ENCODE measurements at regions not wholly inside any gene's neighbourhood (a gene's known extent, or its start where the extent isn't known, plus 50 kb on each side); places are given as distances from the start of the nearest gene placed in this dataset.

DNA sequence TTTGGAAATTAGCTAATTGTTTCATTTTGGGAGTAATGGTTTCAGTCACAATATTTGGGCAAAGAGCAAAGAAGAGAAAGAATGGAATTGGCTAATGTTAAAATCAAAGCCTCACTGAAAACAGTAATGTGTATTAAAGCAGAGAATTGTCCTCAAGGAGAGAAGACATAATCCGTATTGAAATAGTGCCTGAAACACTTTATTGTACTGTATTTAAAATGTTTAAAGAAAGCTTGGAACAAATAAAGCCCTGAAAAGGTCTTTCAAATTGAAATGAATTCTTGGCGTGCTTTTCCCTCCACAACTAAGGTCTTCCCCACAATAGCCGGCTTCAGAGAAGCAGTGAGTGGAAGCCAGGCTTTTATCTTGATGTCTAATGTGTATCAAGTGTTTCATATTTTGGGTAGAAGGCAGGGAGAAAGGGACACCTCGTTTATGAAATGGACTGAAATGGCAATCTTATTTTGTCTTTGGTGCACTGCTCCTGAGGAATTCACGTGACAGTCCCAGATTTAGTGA is 212.9 kb upstream of the CRY1 start:
- DNase-seq (no peak), ATAC-seq (no peak)
- H3K9me3 ChIP-seq (ENCODE audit: control insufficient read depth, low read length), result no peaks in the 10 kb centered on the region
- no peak overlapping the region for H3K27ac ChIP-seq (ENCODE audit: low read length)
- intact Hi-C loops (cut with DNase I), result no loop called here
- no peaks in the 10 kb centered on the region for H3K4me1 ChIP-seq (ENCODE audit: control insufficient read depth, insufficient read depth, low read length)
- WGBS, result 31% methylated on average over 5 of the region's 5 CpGs
- H3K4me3 ChIP-seq (ENCODE audit: low read length), result no peak overlapping the region
- no peaks in the 10 kb centered on the region for H3K27me3 ChIP-seq (ENCODE audit: control insufficient read depth, insufficient read depth)

DNA sequence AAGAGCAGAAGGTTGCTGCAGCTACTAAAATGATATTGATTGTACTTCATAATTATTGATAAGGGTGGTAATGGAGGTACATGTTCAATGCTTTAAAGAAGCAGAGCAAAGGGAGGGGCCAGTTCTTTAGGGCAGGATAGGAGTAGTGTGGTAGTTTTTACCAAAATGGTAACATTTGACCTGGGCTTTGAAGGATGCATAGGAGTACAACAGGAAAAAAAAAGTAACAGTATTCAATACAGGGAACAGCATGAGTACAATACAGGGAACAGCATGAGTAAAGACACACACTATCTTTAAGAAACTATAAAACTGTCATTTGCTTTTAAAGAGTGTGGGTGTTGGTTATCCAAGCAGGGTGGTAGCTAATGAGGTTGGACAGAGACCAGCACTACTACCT is 215.0 kb upstream of the CRY1 start:
- no peak for DNase-seq
- H3K4me1 ChIP-seq (ENCODE audit: control insufficient read depth, insufficient read depth, low read length), result no peaks in the 10 kb centered on the region
- intact Hi-C loops (cut with DNase I), result no loop called here
- ATAC-seq, result no peak
- no peaks in the 10 kb centered on the region for H3K27me3 ChIP-seq (ENCODE audit: control insufficient read depth, insufficient read depth)
- H3K9me3 ChIP-seq (ENCODE audit: control insufficient read depth, low read length), result no peaks in the 10 kb centered on the region
- H3K4me3 ChIP-seq (ENCODE audit: low read length), result no peak overlapping the region
- H3K27ac ChIP-seq (ENCODE audit: low read length), result no peak overlapping the region

DNA sequence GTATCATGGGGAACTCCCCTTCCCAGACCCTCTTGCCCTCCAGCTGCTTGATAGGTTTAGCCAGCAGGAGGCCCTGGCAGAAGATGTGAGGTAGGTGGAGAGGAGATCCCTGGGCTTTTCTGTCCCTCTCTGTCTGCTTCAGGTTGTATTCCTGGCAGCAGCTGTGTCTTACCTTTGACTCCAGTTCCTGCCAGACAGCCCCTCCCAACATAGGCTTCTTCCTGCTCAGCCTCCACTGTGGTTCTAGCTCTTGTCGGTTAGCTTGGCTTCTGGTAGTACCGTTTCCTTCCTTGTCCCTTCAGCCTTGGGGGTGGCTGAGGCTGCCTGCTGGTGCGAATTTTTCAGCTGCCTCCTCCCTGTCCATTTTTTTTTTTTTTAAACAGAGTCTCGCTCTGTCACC is 215.7 kb upstream of the CRY1 start:
- Histone ChIP-seq H3K4me3 (ENCODE audit: low read length) (no peak overlapping the region), H3K27me3 (ENCODE audit: control insufficient read depth, insufficient read depth) (no peaks in the 10 kb centered on the region), H3K4me1 (ENCODE audit: control insufficient read depth, insufficient read depth, low read length) (no peaks in the 10 kb centered on the region), H3K27ac (ENCODE audit: low read length) (no peak overlapping the region), H3K9me3 (ENCODE audit: control insufficient read depth, low read length) (no peaks in the 10 kb centered on the region)
- 64% methylated on average over 4 of the region's 4 CpGs for WGBS
- no peak for DNase-seq
- intact Hi-C loops (cut with DNase I), result no loop called here
- no peak for ATAC-seq

DNA sequence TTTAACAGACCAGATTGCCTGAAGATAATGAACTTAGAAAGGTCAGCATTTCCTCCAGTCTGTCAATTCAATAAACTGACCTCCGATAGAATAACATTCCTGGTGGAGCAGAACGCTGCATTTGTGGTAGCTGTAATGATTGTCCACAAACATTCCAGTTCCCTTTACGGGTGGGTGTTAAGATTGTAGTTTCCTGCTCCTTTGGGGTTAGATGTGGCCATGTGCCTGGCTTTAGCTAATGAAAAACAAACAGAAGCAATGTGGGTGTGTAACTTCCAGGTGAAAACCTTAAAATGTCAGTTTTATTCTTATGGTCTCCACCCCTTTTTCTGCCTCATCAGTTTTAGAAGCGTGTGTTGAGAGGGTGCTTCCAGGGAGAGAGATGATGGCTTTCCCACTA is 217.3 kb upstream of the CRY1 start:
- intact Hi-C loops (cut with DNase I), result no loop called here
- WGBS, result 53% methylated on average over 4 of the region's 4 CpGs
- Histone ChIP-seq H3K27ac (ENCODE audit: low read length) (no peak overlapping the region), H3K9me3 (ENCODE audit: control insufficient read depth, low read length) (no peaks in the 10 kb centered on the region), H3K27me3 (ENCODE audit: control insufficient read depth, insufficient read depth) (no peaks in the 10 kb centered on the region), H3K4me3 (ENCODE audit: low read length) (no peak overlapping the region), H3K4me1 (ENCODE audit: control insufficient read depth, insufficient read depth, low read length) (no peaks in the 10 kb centered on the region)
- DNase-seq (no peak), ATAC-seq (no peak)

DNA sequence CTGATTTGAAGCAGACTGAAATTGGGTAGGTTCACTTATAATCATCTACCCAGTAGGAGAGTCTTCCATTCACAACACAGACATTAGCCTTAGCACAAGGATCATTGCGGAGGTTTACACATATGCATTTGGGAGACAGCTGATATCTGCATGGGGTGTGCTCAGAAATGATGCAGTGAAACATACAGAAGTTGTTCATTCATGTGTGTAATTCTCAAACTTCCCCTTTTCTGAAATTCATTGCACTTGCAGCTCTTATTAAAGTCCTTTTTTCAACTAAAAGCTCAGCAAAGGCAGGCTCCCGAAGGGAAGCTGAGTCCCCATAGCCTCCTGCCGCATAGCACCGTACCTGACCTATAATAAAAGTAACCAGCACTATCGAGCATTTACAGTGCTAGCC is 218.3 kb upstream of the CRY1 start:
- H3K4me1 ChIP-seq (ENCODE audit: control insufficient read depth, insufficient read depth, low read length), result no peaks in the 10 kb centered on the region
- no peaks in the 10 kb centered on the region for H3K9me3 ChIP-seq (ENCODE audit: control insufficient read depth, low read length)
- H3K4me3 ChIP-seq (ENCODE audit: low read length), result no peak overlapping the region
- ATAC-seq, result no peak
- WGBS, result 77% methylated on average over 5 of the region's 5 CpGs
- H3K27me3 ChIP-seq (ENCODE audit: control insufficient read depth, insufficient read depth), result no peaks in the 10 kb centered on the region
- no peak for DNase-seq
- intact Hi-C loops (cut with DNase I), result no loop called here
- H3K27ac ChIP-seq (ENCODE audit: low read length), result no peak overlapping the region

DNA sequence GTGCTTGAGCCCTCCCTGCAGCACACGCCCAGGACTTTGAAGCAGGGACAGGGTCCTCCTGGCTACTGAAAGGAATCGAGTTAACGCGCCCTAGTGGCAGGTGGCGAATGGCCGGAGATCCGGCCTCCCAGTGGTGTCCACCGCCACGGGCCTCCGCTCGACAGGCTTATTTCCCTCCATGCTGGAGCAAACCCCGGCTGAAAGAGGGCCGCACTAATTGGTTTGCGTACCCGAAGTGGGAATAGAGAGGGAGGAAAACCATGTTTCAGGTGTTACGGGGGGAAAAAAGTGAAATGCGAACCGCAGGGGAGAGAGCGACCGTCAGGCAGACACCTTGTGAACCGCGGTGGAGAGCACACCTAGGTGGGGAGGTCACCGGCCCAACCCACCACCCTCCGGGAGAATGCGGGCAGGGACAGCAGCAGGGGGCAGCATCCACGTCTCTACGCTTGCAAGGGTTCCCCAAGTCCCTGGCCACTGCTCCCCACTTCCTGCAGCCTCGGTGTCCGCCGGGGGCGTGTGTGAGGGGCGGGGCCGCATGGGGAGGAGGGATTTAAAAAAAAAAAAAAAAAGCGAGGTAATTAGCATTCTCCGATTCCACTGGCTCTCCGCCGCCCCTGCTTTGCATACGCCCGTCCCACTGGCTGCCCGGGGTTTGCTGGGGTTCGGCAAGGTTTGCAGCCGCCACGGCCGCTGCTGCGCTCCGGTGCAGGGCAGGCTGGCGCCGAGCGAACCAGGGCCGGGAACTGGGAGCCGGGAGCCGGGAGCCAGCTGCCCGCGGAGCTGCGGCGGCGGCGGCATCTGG is 224.6 kb upstream of the CRY1 start:
- Histone ChIP-seq H3K27me3 (ENCODE audit: control insufficient read depth, insufficient read depth) (no peaks in the 10 kb centered on the region), H3K9me3 (ENCODE audit: control insufficient read depth, low read length) (no peaks in the 10 kb centered on the region), H3K4me1 (ENCODE audit: control insufficient read depth, insufficient read depth, low read length) (peaks cover 2% of the 10 kb centered on the region), H3K4me3 (ENCODE audit: low read length) (peak overlapping the region; percentile 59), H3K27ac (ENCODE audit: low read length) (no peak overlapping the region)
- WGBS, result 2% methylated on average over 58 of the region's 58 CpGs
- intact Hi-C loops (cut with DNase I), result no loop called here
- DNase-seq (peak; percentile 79 to 90 (median 90)), ATAC-seq (peak; percentile 88 to 93)

DNA sequence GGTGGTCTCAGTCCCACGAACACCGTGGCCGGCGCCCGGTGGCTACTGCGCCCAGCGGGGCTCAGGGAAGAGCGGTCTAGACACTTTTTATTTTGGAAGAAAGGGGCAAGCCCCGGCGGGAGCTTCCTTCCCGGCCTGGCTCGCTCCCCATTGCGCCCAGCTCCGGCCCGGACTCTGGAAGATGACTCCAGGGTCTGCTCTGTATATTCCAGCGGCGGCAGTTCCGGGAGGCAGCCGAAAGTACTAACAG is 225.1 kb upstream of the CRY1 start:
- peak in 1 of 2 donors; percentile 8 for ATAC-seq
- Histone ChIP-seq H3K27ac (ENCODE audit: low read length) (no peak overlapping the region), H3K9me3 (ENCODE audit: control insufficient read depth, low read length) (no peaks in the 10 kb centered on the region), H3K4me3 (ENCODE audit: low read length) (peak overlapping the region; percentile 59), H3K4me1 (ENCODE audit: control insufficient read depth, insufficient read depth, low read length) (peaks cover 2% of the 10 kb centered on the region), H3K27me3 (ENCODE audit: control insufficient read depth, insufficient read depth) (no peaks in the 10 kb centered on the region)
- no peak for DNase-seq
- WGBS, result under 1% methylated on average over 19 of the region's 19 CpGs
- intact Hi-C loops (cut with DNase I), result no loop called here

DNA sequence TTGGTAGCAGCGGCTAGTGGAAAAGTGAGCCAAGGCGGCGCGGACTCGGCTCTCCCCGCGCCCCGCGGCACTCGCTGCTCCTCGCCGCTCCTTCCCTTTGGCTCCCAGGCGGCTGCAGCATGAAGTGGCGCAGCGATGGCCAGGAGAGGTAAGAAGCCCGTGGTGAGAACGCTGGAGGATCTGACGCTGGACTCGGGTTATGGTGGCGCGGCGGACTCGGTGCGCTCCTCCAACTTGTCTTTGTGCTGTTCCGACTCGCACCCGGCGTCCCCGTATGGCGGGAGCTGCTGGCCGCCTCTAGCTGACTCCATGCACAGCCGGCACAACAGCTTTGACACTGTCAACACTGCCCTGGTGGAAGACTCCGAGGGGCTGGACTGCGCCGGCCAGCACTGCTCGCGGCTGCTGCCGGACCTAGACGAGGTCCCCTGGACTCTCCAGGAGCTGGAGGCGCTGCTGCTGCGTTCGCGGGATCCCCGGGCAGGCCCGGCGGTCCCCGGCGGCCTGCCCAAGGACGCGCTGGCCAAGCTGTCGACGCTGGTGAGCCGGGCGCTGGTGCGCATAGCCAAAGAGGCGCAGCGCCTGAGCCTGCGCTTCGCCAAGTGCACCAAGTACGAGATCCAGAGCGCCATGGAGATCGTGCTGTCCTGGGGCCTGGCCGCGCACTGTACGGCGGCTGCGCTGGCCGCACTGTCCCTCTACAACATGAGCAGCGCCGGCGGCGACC is 225.6 kb upstream of the CRY1 start:
- WGBS, result under 1% methylated on average over 72 of the region's 72 CpGs
- peak in 1 of 3 donors; percentile 50 for DNase-seq
- intact Hi-C loops (cut with DNase I), result no loop called here
- H3K27ac ChIP-seq (ENCODE audit: low read length), result no peak overlapping the region
- no peaks in the 10 kb centered on the region for H3K27me3 ChIP-seq (ENCODE audit: control insufficient read depth, insufficient read depth)
- H3K4me1 ChIP-seq (ENCODE audit: control insufficient read depth, insufficient read depth, low read length), result peaks cover 2% of the 10 kb centered on the region
- ATAC-seq, result peak in 1 of 2 donors; percentile 21
- H3K9me3 ChIP-seq (ENCODE audit: control insufficient read depth, low read length), result no peaks in the 10 kb centered on the region
- peak overlapping the region; percentile 59 for H3K4me3 ChIP-seq (ENCODE audit: low read length)

DNA sequence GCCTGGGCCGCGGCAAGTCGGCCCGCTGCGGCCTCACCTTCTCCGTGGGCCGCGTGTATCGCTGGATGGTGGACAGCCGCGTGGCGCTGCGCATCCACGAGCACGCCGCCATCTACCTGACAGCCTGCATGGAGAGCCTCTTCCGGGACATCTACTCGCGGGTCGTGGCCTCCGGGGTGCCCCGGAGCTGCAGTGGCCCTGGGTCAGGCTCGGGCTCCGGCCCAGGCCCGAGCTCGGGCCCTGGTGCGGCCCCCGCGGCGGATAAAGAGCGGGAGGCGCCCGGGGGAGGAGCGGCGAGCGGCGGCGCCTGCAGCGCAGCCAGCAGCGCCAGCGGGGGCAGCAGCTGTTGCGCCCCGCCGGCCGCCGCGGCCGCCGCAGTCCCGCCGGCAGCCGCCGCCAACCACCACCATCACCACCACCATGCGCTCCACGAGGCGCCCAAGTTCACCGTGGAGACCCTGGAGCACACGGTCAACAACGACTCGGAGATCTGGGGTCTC is 226.2 kb upstream of the CRY1 start:
- WGBS, result under 1% methylated on average over 59 of the region's 60 CpGs
- Histone ChIP-seq H3K4me1 (ENCODE audit: control insufficient read depth, insufficient read depth, low read length) (peaks cover 2% of the 10 kb centered on the region), H3K27me3 (ENCODE audit: control insufficient read depth, insufficient read depth) (no peaks in the 10 kb centered on the region), H3K27ac (ENCODE audit: low read length) (no peak overlapping the region), H3K4me3 (ENCODE audit: low read length) (peak overlapping the region; percentile 59), H3K9me3 (ENCODE audit: control insufficient read depth, low read length) (no peaks in the 10 kb centered on the region)
- intact Hi-C loops (cut with DNase I), result no loop called here
- ATAC-seq (no peak), DNase-seq (no peak)

DNA sequence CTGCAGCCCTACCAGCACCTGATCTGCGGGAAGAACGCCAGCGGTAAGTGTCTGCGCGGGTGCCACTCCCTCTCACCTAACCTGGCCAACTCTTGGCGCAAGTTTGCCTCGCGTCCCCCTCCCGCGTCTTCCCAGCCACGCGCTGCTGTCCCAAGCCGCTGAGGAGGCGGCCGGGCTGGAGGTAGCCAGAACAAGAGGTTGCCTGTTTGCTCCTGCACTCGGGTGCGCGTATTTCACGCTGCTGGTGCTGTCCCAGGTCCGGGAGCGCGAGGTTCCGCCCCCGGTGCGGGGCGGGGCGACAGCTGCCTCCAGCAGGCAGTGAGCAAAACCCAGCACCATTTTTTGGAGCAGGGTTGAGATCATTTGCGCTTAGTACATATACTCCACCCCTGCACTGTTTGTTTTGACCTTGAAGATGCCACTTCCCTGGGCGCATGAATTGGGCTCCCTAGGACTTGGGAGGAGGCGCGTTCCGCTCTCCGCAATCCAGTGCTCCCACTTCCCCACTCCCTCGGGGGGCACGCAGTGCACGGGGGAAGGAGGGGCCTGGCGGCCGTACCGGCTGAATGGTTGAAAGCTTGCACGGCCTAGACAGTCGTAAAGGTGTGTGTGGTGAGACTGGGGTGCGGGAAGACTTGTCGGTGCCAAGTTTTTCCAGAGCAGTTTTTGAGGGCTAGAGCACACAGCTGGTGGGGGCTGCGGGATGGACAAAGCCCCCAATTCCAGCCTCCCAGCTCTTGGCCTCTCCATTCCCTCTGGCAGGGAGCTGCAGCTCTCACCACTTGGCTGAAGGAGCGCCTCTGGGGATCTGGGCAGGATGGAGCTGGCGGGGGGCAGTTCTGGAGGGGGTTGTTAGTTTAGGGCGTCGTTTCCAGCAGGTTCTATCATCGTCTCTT is 226.9 kb upstream of the CRY1 start:
- intact Hi-C loops (cut with DNase I), result no loop called here
- Histone ChIP-seq H3K9me3 (ENCODE audit: control insufficient read depth, low read length) (no peaks in the 10 kb centered on the region), H3K4me1 (ENCODE audit: control insufficient read depth, insufficient read depth, low read length) (peaks cover 2% of the 10 kb centered on the region), H3K27ac (ENCODE audit: low read length) (no peak overlapping the region), H3K4me3 (ENCODE audit: low read length) (peak overlapping the region; percentile 59), H3K27me3 (ENCODE audit: control insufficient read depth, insufficient read depth) (no peaks in the 10 kb centered on the region)
- peak; percentile 31 to 78 (median 74) for DNase-seq
- WGBS, result 1% methylated on average over 49 of the region's 49 CpGs
- peak in 1 of 2 donors; percentile 14 for ATAC-seq
